Choroid plexus epithelial cell (primary cell): ENCODE measurements at regions not wholly inside any gene's neighbourhood (a gene's known extent, or its start where the extent isn't known, plus 50 kb on each side); places are given as distances from the start of the nearest gene placed in this dataset.

Source experiments
- DNase-seq: peaks from one replicate; pipeline ENCODE4 v3.0.0-alpha.2; 2010; ENCODE audit warnings: low read depth
- H3K4me3 ChIP-seq: 2 replicates; pipeline ENCODE4 v1.5.1; 2011; ENCODE audit warnings: low read depth, mild to moderate bottlenecking, control low read depth, low read length, moderate library complexity
- CTCF ChIP-seq: conservative IDR thresholded peaks from 2 replicates; pipeline ENCODE4 v1.5.1; 2011; ENCODE audit warnings: low read depth, mild to moderate bottlenecking, control low read depth, inconsistent platforms, low read length, moderate library complexity

GRCh38 chr13:89748716-89749115 is 1598.8 kb upstream of the MIR17HG start:
- H3K4me3 ChIP-seq, result no peak overlapping the region
- TF ChIP-seq CTCF, result no peak
- DNase-seq, result no peak

- no peak overlapping the region for H3K4me3 ChIP-seq
- DNase-seq, result no peak
- no peak for TF ChIP-seq CTCF
Measured at GRCh38 chr13:89749888-89750287, 1597.6 kb upstream of the MIR17HG start.

- no peak overlapping the region for H3K4me3 ChIP-seq
- peak; percentile 51 for DNase-seq
- TF ChIP-seq CTCF, result no peak
Measured at GRCh38 chr13:89750371-89750770, 1597.1 kb upstream of the MIR17HG start.

DNA sequence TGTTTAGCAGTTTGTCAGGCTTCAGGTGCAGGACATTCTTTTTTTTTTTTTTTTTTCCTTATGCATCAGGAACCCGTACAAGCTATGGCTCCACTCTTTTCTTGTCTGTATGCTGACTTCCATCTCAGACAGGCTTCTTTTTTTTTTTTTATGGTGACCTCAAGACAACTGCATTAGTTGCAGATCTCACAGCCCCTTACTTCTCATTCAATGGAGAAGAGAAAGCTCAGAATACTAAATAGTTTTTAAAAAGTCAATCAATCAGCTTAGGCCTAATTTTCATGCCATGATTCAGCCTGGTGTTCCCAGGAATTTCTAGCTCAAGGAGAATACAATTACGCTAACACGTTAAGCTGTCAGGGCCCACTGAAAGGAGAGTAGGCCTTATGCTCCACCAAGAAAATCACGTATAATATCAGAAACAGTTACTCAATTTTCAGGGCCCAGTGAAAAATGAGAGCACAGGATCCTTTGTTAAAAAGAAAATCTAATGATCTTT is 1596.0 kb upstream of the MIR17HG start:
- no peak for DNase-seq
- no peak for TF ChIP-seq CTCF
- no peak overlapping the region for H3K4me3 ChIP-seq

GRCh38 chr13:89752394-89752793 is 1595.1 kb upstream of the MIR17HG start:
- no peak overlapping the region for H3K4me3 ChIP-seq
- no peak for TF ChIP-seq CTCF
- DNase-seq, result no peak

GRCh38 chr13:89755729-89756492 is 1591.6 kb upstream of the MIR17HG start:
- no peak for DNase-seq
- no peak for TF ChIP-seq CTCF
- H3K4me3 ChIP-seq, result no peak overlapping the region

DNA sequence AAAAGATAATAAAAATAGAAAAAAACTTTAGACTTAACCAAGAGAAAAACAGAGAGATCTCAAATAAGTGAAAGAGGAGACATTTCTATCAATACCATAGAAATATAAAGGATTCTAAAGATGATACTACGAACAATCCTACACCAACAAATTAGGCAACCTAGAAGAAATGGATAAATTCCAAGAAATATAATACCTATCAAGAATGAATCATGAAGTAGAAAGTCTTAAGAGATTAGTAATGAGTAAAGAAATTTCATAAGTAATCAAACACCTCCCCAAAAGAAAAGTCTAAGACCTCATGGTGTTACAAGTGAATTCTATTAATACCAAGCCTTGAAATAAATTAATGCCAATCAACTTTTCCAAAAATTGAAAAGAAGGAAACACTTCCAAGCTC is 1584.5 kb upstream of the MIR17HG start:
- TF ChIP-seq CTCF, result no peak
- DNase-seq, result peak; percentile 39
- H3K4me3 ChIP-seq, result no peak overlapping the region
